HUES6 (cell line): ENCODE measurements at regions not wholly inside any gene's neighbourhood (a gene's known extent, or its start where the extent isn't known, plus 50 kb on each side); places are given as distances from the start of the nearest gene placed in this dataset.

ENCODE experiments used
- H3K27ac ChIP-seq: 2 replicates; pipeline ENCODE4 v1.7.0; 2013; ENCODE audit warnings: low read depth, mild to moderate bottlenecking, low read length, inconsistent platforms
- H3K27me3 ChIP-seq: 2 replicates; pipeline ENCODE4 v1.6.1; 2013; ENCODE audit warnings: low read length; ENCODE audit not compliant: control insufficient read depth, insufficient read depth
- H3K36me3 ChIP-seq: 2 replicates; pipeline ENCODE4 v1.6.1; 2013; ENCODE audit warnings: low read length; ENCODE audit not compliant: control insufficient read depth, insufficient read depth
- H3K4me1 ChIP-seq: 2 replicates; pipeline ENCODE4 v1.6.1; 2013; ENCODE audit warnings: low read length; ENCODE audit not compliant: control insufficient read depth, insufficient read depth
- H3K4me3 ChIP-seq: 2 replicates; pipeline ENCODE4 v1.5.1; 2013; ENCODE audit warnings: low read depth, low read length
- H3K9ac ChIP-seq: one replicate; pipeline ENCODE4 v1.6.1; 2013; ENCODE audit warnings: mild to moderate bottlenecking, low read length
- H3K9me3 ChIP-seq: 2 replicates; pipeline ENCODE4 v1.6.1; 2013; ENCODE audit warnings: low read depth, low read length; ENCODE audit not compliant: control insufficient read depth, insufficient read depth

DNA sequence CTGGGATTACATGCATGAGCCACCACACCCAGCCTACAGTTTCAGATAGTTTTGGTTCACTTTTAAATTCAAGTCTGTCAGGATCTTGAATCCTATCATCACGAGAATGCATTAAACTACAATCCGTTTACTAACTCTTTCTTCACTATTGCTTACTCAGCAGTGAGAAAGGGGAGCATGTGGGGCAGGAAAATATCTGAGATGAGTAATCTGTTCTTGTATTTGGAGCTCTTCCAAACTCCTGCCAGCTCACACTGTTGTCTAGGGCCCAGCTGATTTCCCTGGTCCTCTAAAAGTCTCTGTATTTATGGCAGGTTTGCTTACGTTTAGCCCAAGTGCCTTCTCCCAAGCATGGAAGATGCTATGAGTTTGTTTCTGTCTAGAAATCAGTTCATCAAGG is 152.2 kb downstream of the FGF18 start:
- Histone ChIP-seq H3K27ac (no peak overlapping the region), H3K9me3 (peaks cover 25% of the 10 kb centered on the region), H3K4me3 (no peak overlapping the region)

DNA sequence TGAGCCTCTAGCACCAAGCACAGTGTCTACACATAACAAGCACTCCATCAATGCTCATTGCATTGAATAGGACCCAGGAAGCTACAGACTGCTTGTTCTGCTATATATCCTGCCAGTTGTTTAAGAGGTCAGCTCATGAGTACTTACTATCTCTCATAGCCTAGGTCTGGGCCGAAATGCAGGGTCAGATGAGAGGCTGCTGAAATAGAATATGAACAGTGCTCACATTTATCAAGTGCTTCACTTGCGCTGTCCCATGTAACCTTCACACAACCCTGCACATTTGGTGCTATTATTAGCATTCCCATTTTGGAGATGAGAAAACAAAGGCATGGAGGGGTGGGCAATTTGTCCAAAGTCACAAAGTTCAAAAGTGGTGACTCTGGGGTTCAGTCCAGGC is 153.6 kb downstream of the FGF18 start:
- no peak overlapping the region for H3K4me3 ChIP-seq
- H3K36me3 ChIP-seq: no peaks in the 10 kb centered on the region
- no peak overlapping the region for H3K9ac ChIP-seq
- H3K27ac ChIP-seq: no peak overlapping the region
- peaks cover 12% of the 10 kb centered on the region for H3K4me1 ChIP-seq
- H3K27me3 ChIP-seq: no peaks in the 10 kb centered on the region
- peaks cover 24% of the 10 kb centered on the region for H3K9me3 ChIP-seq

More for the DNA sequence above, 152.2 kb downstream of the FGF18 start:
- Histone ChIP-seq H3K9ac (no peak overlapping the region), H3K4me1 (peaks cover 7% of the 10 kb centered on the region), H3K36me3 (no peaks in the 10 kb centered on the region), H3K27me3 (no peaks in the 10 kb centered on the region)

GRCh38 chr5:171573451-171574225 is 154.2 kb downstream of the FGF18 start:
- Histone ChIP-seq H3K27ac (no peak overlapping the region), H3K4me1 (peaks cover 17% of the 10 kb centered on the region), H3K27me3 (no peaks in the 10 kb centered on the region), H3K9ac (no peak overlapping the region), H3K9me3 (peaks cover 22% of the 10 kb centered on the region), H3K4me3 (no peak overlapping the region), H3K36me3 (no peaks in the 10 kb centered on the region)

GRCh38 chr5:171574376-171574775 is 154.9 kb downstream of the FGF18 start:
- Histone ChIP-seq H3K36me3 (no peaks in the 10 kb centered on the region), H3K27ac (no peak overlapping the region), H3K27me3 (no peaks in the 10 kb centered on the region)

GRCh38 chr5:171575386-171575785 is 155.9 kb downstream of the FGF18 start:
- no peaks in the 10 kb centered on the region for H3K27me3 ChIP-seq
- H3K9me3 ChIP-seq: peaks cover 6% of the 10 kb centered on the region
- no peak overlapping the region for H3K4me3 ChIP-seq
- H3K9ac ChIP-seq: no peak overlapping the region
- H3K4me1 ChIP-seq: peaks cover 17% of the 10 kb centered on the region
- no peaks in the 10 kb centered on the region for H3K36me3 ChIP-seq
- no peak overlapping the region for H3K27ac ChIP-seq

More at GRCh38 chr5:171574376-171574775, 154.9 kb downstream of the FGF18 start:
- peaks cover 19% of the 10 kb centered on the region for H3K4me1 ChIP-seq
- H3K4me3 ChIP-seq: no peak overlapping the region
- peaks cover 15% of the 10 kb centered on the region for H3K9me3 ChIP-seq
- H3K9ac ChIP-seq: no peak overlapping the region

DNA sequence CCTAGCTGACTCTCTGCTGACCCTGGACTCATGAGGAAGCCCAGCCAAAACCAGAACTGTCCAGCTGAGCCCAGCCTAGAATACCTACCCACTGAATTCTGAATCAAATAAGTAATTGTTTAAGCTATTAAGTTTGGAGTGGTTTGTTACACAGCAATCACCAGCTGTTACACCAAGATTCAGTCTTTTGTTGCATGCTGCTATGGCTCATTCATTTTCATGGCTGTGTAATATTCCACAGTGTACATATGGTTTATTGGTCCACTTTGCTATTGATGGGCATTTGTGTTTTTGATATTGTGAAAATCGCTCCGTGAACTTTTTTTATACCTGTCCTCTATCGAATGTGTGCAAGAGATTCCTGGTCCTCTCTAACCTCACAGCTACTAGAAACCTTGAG is 156.4 kb downstream of the FGF18 start:
- H3K9me3 ChIP-seq: 0 out of 2 replicates have a peak, but pooled peaks cover 4% of the 10 kb centered on the region
- no peaks in the 10 kb centered on the region for H3K27me3 ChIP-seq
- no peak overlapping the region for H3K9ac ChIP-seq
- no peak overlapping the region for H3K27ac ChIP-seq
- peaks cover 15% of the 10 kb centered on the region; the same call in 1 of the 2 replicates for H3K4me1 ChIP-seq
- H3K36me3 ChIP-seq: no peaks in the 10 kb centered on the region
- H3K4me3 ChIP-seq: no peak overlapping the region

DNA sequence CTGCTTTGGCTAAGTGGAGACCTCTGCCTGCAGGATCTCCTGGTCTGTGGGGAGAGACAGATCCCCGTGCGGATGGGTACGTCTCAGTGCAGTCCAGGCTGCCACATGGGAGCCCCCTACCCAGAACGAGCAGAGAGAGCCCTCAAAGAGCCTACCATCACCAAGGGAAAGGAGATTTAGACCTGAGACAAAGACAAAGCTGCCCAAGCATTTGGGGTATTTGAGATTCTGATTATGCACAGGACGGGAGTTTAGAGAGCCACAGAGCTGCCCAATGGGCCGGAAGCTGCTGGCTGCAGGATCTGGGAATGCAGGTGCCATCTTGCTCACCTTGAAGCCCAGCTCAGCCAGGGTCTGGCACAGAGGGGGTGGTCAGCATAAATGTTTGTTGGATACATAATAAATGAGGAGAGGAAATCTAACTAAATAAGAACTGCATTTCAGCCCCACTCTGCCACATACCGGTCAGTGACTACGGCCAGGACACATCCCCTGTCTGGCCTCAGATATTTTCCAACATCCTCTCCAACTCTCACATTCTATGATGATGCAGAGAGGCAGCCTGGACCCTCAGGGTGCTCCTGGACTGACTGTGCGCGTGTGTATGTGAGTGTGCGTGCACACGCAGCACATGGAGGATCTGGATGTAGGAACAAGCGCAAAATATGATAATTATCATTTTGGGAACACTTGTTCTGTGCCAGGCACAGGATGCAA is 157.8 kb downstream of the FGF18 start:
- H3K27me3 ChIP-seq: no peaks in the 10 kb centered on the region
- 0 out of 2 replicates have a peak, but pooled peaks cover 4% of the 10 kb centered on the region for H3K9me3 ChIP-seq
- no peak overlapping the region for H3K27ac ChIP-seq
- no peaks in the 10 kb centered on the region for H3K36me3 ChIP-seq
- peaks cover 15% of the 10 kb centered on the region; the same call in 1 of the 2 replicates for H3K4me1 ChIP-seq
- H3K9ac ChIP-seq: no peak overlapping the region
- H3K4me3 ChIP-seq: no peak overlapping the region

- H3K4me1 ChIP-seq: peaks cover 15% of the 10 kb centered on the region; the same call in 1 of the 2 replicates
- no peaks in the 10 kb centered on the region for H3K27me3 ChIP-seq
- no peaks in the 10 kb centered on the region for H3K36me3 ChIP-seq
- H3K9ac ChIP-seq: no peak overlapping the region
- no peak overlapping the region for H3K27ac ChIP-seq
- H3K4me3 ChIP-seq: no peak overlapping the region
- H3K9me3 ChIP-seq: 0 out of 2 replicates have a peak, but pooled peaks cover 4% of the 10 kb centered on the region
These were observed 158.8 kb downstream of the FGF18 start for GRCh38 chr5:171578049-171578828.

DNA sequence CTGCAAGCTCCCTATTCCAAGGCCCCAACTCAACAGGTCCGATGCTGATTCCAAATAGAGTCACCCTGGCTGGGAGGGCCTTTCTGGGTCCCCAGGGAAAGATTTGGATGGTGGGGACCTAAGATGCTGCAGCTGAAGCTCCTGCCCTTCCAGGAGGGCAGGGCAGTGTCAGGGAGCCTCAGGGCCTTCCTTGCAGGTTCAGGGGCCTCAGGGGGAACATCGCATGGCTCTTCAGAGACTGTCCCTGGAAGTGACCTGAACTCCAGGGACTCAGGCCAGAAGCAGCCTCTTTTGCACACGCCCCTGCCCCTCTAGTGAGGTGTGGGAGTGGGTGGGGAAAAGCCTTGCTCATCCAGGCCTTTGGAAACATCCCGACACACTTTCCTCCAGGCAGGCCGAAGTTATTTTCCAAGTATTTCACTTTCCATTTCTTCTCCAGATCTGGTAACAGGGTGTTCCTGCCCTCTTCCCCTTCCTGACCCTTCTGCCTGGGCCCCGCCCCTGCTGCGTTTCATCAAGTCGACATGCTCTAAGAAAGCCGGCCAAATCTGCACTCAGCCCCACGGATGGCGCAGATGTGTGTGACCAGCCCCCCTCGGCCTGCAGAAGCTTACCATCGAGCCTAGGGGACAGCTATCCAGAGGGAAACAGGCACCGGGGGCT is 159.5 kb downstream of the FGF18 start:
- H3K9ac ChIP-seq: no peak overlapping the region
- 0 out of 2 replicates have a peak, but pooled peaks cover 4% of the 10 kb centered on the region for H3K9me3 ChIP-seq
- peaks cover 15% of the 10 kb centered on the region; the same call in 1 of the 2 replicates for H3K4me1 ChIP-seq
- H3K36me3 ChIP-seq: no peaks in the 10 kb centered on the region
- no peak overlapping the region for H3K4me3 ChIP-seq
- H3K27ac ChIP-seq: no peak overlapping the region
- H3K27me3 ChIP-seq: no peaks in the 10 kb centered on the region

GRCh38 chr5:171579976-171580411 is 160.5 kb downstream of the FGF18 start:
- Histone ChIP-seq H3K27me3 (no peaks in the 10 kb centered on the region), H3K9me3 (0 out of 2 replicates have a peak, but pooled peaks cover 4% of the 10 kb centered on the region), H3K36me3 (no peaks in the 10 kb centered on the region), H3K4me3 (no peak overlapping the region), H3K9ac (no peak overlapping the region), H3K27ac (no peak overlapping the region), H3K4me1 (peaks cover 12% of the 10 kb centered on the region; the same call in 1 of the 2 replicates)
